Stomach (tissue), 4 donors: ENCODE measurements at regions not wholly inside any gene's neighbourhood (a gene's known extent, or its start where the extent isn't known, plus 50 kb on each side); places are given as distances from the start of the nearest gene placed in this dataset.

Experiments used
- CTCF ChIP-seq, 7 experiments: fragments of 450-650 bp in 4 of 7; fragments of 200-600 bp in 3 of 7; sonication (generic) in 3 of 7; IDR thresholded peaks; one replicate each; pipeline ENCODE4 v1.5.1; 2016 to 2019; ENCODE audit warnings: antibody characterized with exemption in 7 of 7, control low read depth in 2 of 7, mild to moderate bottlenecking in 1 of 7
- EP300 ChIP-seq: sonication (generic); formaldehyde crosslinking; IDR thresholded peaks from one replicate; pipeline ENCODE4 v1.6.1; 2017; ENCODE audit warnings: antibody characterized with exemption
- POLR2A ChIP-seq, 4 donors: fragments of 450-650 bp; IDR thresholded peaks; one replicate each; pipeline ENCODE4 v1.6.1; 2016; ENCODE audit warnings: antibody characterized with exemption in 4 of 4, control low read depth in 2 of 4, mild to moderate bottlenecking in 1 of 4, moderate library complexity in 1 of 4

- no peak for TF ChIP-seq CTCF (IDR thresholded peaks at IDR 0.05)
- no peak for TF ChIP-seq POLR2A (IDR thresholded peaks at IDR 0.05)
- TF ChIP-seq EP300, result no peak
These were observed 505.6 kb downstream of the TLE1 start for GRCh38 chr9:81183761-81184160.
